K562 (cell line): ENCODE measurements at regions not wholly inside any gene's neighbourhood (a gene's known extent, or its start where the extent isn't known, plus 50 kb on each side); places are given as distances from the start of the nearest gene placed in this dataset.

Experiments
- ATAC-seq: fragments of 200-7000 bp; cut with Tn5 transposase; 3 replicates; pipeline ENCODE4 v1.9.1; 2020; ENCODE audit warnings: moderate library complexity
- BruUV-seq: library from RNA; stranded (reverse); fragments of 400-500 nt; replicated peaks from 2 replicates; lab custom pipeline; 2021; lab: Mats Ljungman, UMichigan
- CTCF ChIA-PET: fragments of 300-600 bp; formaldehyde crosslinking; extraction: SDS; loops from one replicate; lab custom pipeline; 2021; ENCODE audit warnings: low intra/inter-chr PET ratio; lab: Yijun Ruan, JAX
- POLR2A ChIA-PET: fragments of 300-600, 350-650 bp; sonication (Branson Sonifier 250); formaldehyde crosslinking; extraction: SDS; loops from one replicate; lab custom pipeline; 2021; ENCODE audit warnings: antibody characterized with exemption, inconsistent platforms; lab: Yijun Ruan, JAX
- DNase-seq, 4 experiments: peaks; one replicate each; pipeline versions ENCODE4 v3.0.0 to v3.0.0-alpha.2; 2011 to 2018; ENCODE audit warnings: low spot score in 3 of 4, mixed read lengths in 3 of 4; ENCODE audit errors: extremely low read depth in 1 of 4
- FAIRE-seq: peaks from 2 replicates; lab custom pipeline; 2011; peaks lifted over from hg19 to GRCh38; lab: Jason Lieb, UNC
- H2AFZ ChIP-seq: 2 replicates; pipeline ENCODE4 v1.6.0; 2011; ENCODE audit warnings: low read depth, low read length, control low read depth, inconsistent platforms
- H3K27ac ChIP-seq: fragments of 200-600 bp; 3 replicates; pipeline ENCODE4 v1.8.0; 2011; ENCODE audit warnings: low read depth, mild to moderate bottlenecking, control low read depth, inconsistent platforms, low read length, moderate library complexity, mixed read lengths; ENCODE audit errors: extremely low read depth
- H3K27me3 ChIP-seq, 2 experiments: fragments of 300-600 bp in 1 of 2; 2 replicates in 1 of 2; 3 replicates in 1 of 2; pipeline versions ENCODE4 v1.6.0 to v1.8.0; 2011; ENCODE audit warnings: inconsistent platforms in 2 of 2, low read length in 2 of 2, mild to moderate bottlenecking in 1 of 2, mixed read lengths in 1 of 2, moderate library complexity in 1 of 2; ENCODE audit not compliant: control insufficient read depth in 2 of 2, insufficient read depth in 2 of 2
- H3K36me3 ChIP-seq: fragments of 300-600 bp; 3 replicates; pipeline ENCODE4 v1.8.0; 2011; ENCODE audit warnings: mild to moderate bottlenecking, low read length, inconsistent platforms; ENCODE audit not compliant: control insufficient read depth, insufficient read depth
- H3K4me1 ChIP-seq, 2 experiments: fragments of 200-600 bp in 1 of 2; replicated peaks in 1 of 2; 2 replicates in 1 of 2; 3 replicates in 1 of 2; pipeline versions ENCODE4 v1.5.1 to v1.8.0; 2011; ENCODE audit warnings: inconsistent platforms in 2 of 2, low read length in 2 of 2, mild to moderate bottlenecking in 1 of 2, mixed read lengths in 1 of 2, moderate library complexity in 1 of 2; ENCODE audit not compliant: control insufficient read depth in 2 of 2, insufficient read depth in 2 of 2
- H3K4me2 ChIP-seq: 2 replicates; pipeline ENCODE4 v1.6.1; 2011; ENCODE audit warnings: low read length, control low read depth, inconsistent platforms, mixed read lengths; ENCODE audit not compliant: insufficient read depth
- H3K4me3 ChIP-seq: fragments of 200-600 bp; sonication (generic), shearing (Covaris generic); 2 replicates; pipeline ENCODE4 v1.5.1; 2016; ENCODE audit warnings: control low read depth, inconsistent platforms
- H3K79me2 ChIP-seq: fragments of 200-600 bp; 3 replicates; pipeline ENCODE4 v1.8.0; 2011; ENCODE audit warnings: low read length, inconsistent platforms; ENCODE audit not compliant: control insufficient read depth, insufficient read depth
- H3K9ac ChIP-seq, 2 experiments: 2 replicates each; pipeline versions ENCODE4 v1.6.0 to v1.6.1; 2011; ENCODE audit warnings: low read depth in 2 of 2, low read length in 2 of 2, control low read depth in 1 of 2, inconsistent platforms in 1 of 2, mild to moderate bottlenecking in 1 of 2, mixed read lengths in 1 of 2; ENCODE audit not compliant: insufficient read depth in 1 of 2
- H3K9me1 ChIP-seq: one replicate; pipeline ENCODE4 v1.6.0; 2011; ENCODE audit warnings: inconsistent platforms, mild to moderate bottlenecking, low read length, moderate library complexity; ENCODE audit not compliant: control insufficient read depth, insufficient read depth
- H3K9me3 ChIP-seq: replicated peaks from 2 replicates; pipeline ENCODE4 v1.5.1; 2011; ENCODE audit warnings: low read depth, low read length, inconsistent platforms; ENCODE audit not compliant: control insufficient read depth, insufficient read depth
- H4K20me1 ChIP-seq: replicated peaks from 2 replicates; pipeline ENCODE4 v1.6.1; 2011; ENCODE audit warnings: low read length, inconsistent platforms, mixed read lengths; ENCODE audit not compliant: control insufficient read depth, insufficient read depth
- CEBPB ChIP-seq: fragments of 450-650 bp; IDR thresholded peaks from 2 replicates; pipeline ENCODE4 v1.6.1; 2016; ENCODE audit warnings: missing genetic modification characterization, missing compliant biosample characterization
- CEBPG ChIP-seq, 3 experiments: fragments of 200-800 bp in 1 of 3; sonication (Bioruptor generic) in 1 of 3; sonication (generic) in 1 of 3; formaldehyde crosslinking in 1 of 3; IDR thresholded peaks in 2 of 3; conservative IDR thresholded peaks in 1 of 3; 2 replicates each; pipeline versions ENCODE4 v1.6.1 to v1.8.0; 2016 to 2022; ENCODE audit warnings: missing compliant biosample characterization in 2 of 3, missing genetic modification characterization in 2 of 3, mild to moderate bottlenecking in 1 of 3, missing genetic modification reagents in 1 of 3
- RBM34 ChIP-seq: fragments of 200-400 bp; formaldehyde crosslinking; IDR thresholded peaks from 2 replicates; pipeline ENCODE4 v1.6.1; 2018; ENCODE audit warnings: low read length, borderline replicate concordance; ENCODE audit not compliant: insufficient read depth
- ZFP36 ChIP-seq: fragments of 150-350 bp; IDR thresholded peaks from 2 replicates; pipeline ENCODE4 v1.6.1; 2018; ENCODE audit warnings: low read length, low read depth; ENCODE audit not compliant: partially characterized antibody
- WGBS: fragments of 100-300 bp; shearing (Covaris generic); methylation state at CpG from one replicate; pipeline ENCODE4 v1.1.6; 2016; ENCODE audit warnings: low coverage, mixed read lengths; ENCODE audit not compliant: insufficient coverage; ENCODE audit errors: missing lambda C conversion rate; 5-methylcytosine and 5-hydroxymethylcytosine counted together
- in situ Hi-C: fragments of 300-500 bp; cut with MboI; formaldehyde crosslinking; loops from 4 replicates; pipeline ENCODE4 v1.15.0; 2018; ENCODE audit warnings: inconsistent platforms, mixed read lengths
- intact Hi-C: fragments of 100-400 bp; cut with micrococcal nuclease; formaldehyde crosslinking; loops from 2 replicates; pipeline ENCODE4 v1.14.2; 2022

DNA sequence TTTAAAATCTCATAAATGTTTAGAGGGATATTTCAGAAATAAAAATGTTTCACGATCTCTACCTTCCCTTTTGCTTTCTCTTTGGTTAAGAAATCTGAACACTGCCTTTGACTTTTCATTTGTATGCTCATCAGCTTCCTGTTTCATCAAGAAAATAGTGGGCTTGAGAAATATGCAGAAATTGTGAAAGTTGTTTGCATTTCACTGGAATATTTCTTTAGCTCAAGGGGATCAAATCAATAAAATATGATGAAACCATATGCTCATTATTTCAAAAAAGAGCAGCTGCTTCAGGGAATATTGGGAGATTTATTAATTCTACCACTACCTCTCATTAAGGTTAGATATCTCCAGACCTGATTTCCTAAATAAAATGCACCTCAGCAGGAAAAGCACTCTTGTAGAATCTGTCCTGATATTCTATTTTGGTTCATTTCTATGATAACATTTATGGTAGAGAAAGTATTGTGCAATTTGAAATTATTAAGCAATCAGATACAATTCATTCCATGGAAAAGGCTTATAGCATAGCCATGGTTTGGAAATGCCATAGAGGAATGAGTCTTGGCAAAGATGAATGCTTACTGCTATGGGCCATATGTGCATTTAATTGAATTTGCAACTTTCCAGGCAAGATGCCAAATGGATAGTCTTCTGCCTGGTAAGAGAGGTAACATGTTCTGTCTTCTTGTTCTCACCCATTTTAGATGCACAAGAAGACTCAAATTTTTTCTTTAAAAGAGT, 212.6 kb upstream of the SLC16A7 start:
- in situ Hi-C loops = no loop called here
- peak; percentile 18; the same call in 1 of the 2 replicates for TF ChIP-seq CEBPB (tag)
- no peak for TF ChIP-seq RBM34
- no peak for TF ChIP-seq CEBPG (CRISPR knock-in tag; IDR thresholded peaks at IDR 0.05)
- peak in 1 of 2 experiments; percentile 63; a peak in 2 of 4 replicates for TF ChIP-seq CEBPG (tag; conservative IDR thresholded peaks at IDR 0.05 in 1 of 2, IDR thresholded peaks at IDR 0.05 in 1 of 2)
- no peak for TF ChIP-seq ZFP36
- Histone ChIP-seq H4K20me1 (no peaks in the 10 kb centered on the region), H3K4me1 (no peaks in the 10 kb centered on the region), H3K79me2 (no peaks in the 10 kb centered on the region), H3K9me1 (no peaks in the 10 kb centered on the region), H3K36me3 (no peaks in the 10 kb centered on the region), H2AFZ (no peak overlapping the region), H3K27me3 (no peaks in the 10 kb centered on the region), H3K9me3 (no peaks in the 10 kb centered on the region), H3K9ac (no peak overlapping the region), H3K27ac (no peak overlapping the region), H3K4me2 (no peak overlapping the region), H3K4me3 (no peak overlapping the region)
- FAIRE-seq (no peak), DNase-seq (no peak), ATAC-seq (no peak)
- POLR2A ChIA-PET = no interaction called here
- no TSS peak for BruUV-seq
- intact Hi-C loops = no loop called here
- WGBS = 0% methylated on average over 1 of the region's 1 CpG
- CTCF ChIA-PET = no interaction called here
